HG03097 (cell line): ENCODE measurements at regions not wholly inside any gene's neighbourhood (a gene's known extent, or its start where the extent isn't known, plus 50 kb on each side); places are given as distances from the start of the nearest gene placed in this dataset.
A peak's percentile ranks its signal among the peaks of the same experiment; 100 is the strongest.
"Not testable (repeated sequence)": the region's sequence is repeated elsewhere in the genome, so short reads cannot be mapped to it uniquely, and the experiment has no call there.

Experiments
- ATAC-seq: cut with Tn5 transposase; IDR thresholded peaks from one replicate; pipeline ENCODE4 v1.9.1; 2021; ENCODE audit not compliant: unreplicated experiment, low FRiP score

DNA sequence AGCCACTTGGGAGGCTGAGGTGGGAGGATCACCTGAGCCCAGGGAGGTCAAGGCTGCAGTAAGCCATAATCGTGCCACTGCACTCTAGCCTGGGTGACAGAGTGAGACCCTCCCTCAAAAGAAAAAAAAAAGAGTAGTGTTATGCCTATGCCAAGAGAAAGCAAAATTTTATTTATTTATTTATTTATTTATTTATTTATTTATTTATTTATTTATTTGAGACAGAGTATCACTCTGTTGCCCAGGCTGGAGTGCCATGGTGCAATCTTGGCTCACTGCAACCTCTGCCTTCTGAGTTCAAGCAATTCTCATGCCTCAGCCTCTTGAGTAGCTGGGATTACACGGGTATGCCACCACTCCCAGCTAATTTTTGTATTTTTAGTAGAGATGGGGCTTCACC is 72.6 kb upstream of the RAPGEF2 start:
- ATAC-seq = not testable (repeated sequence)

- peak; percentile 54 for ATAC-seq
Measured at GRCh38 chr4:159035570-159035969, 67.3 kb upstream of the RAPGEF2 start.

DNA sequence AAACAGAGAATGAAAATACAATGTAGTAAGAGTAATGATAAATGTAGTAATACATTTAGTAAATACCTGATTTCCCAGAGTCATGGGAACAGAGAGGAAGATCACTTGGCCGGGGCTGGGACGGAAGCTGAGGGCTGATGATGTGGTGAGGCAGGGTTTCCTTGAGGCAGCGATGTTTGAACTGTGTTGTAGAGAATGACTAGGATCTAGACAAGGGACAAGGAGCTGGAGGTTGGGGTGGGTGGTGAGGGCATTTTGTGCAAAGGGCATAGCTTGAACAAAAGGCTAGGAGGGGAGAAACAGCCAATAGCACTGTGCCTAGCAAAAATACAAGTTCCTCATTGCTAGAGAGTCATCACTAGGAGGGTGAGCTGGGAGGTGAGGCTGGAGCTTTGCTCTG is 64.3 kb upstream of the RAPGEF2 start:
- no peak for ATAC-seq

GRCh38 chr4:159041054-159042034 is 61.5 kb upstream of the RAPGEF2 start:
- ATAC-seq = no peak

DNA sequence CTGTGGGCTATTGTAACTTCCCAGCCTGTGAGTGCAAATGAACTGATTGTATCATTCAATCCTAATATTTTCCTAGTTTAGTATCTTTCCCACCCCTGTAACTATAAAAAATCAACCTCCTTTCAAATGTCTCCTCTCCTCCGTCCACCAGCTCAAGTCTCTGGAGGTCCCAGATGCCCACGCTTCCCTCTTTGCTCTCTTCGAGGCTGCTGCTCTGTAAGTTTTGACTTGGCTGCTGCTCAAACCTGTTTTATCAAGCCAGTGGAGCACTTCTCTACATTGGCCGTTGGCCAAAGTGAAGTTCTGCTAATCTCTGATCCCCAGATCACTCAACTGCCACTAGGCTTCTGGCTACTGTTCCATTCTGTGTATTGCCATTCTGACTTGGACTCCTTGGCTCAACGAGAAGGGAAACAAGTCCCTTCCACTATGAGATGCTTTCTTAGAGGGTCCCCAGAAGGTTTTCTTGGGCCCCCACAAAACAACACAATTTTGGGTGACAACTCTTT is 60.7 kb upstream of the RAPGEF2 start:
- ATAC-seq = no peak

- ATAC-seq = no peak
Measured at GRCh38 chr4:159042868-159043267, 60.0 kb upstream of the RAPGEF2 start.

DNA sequence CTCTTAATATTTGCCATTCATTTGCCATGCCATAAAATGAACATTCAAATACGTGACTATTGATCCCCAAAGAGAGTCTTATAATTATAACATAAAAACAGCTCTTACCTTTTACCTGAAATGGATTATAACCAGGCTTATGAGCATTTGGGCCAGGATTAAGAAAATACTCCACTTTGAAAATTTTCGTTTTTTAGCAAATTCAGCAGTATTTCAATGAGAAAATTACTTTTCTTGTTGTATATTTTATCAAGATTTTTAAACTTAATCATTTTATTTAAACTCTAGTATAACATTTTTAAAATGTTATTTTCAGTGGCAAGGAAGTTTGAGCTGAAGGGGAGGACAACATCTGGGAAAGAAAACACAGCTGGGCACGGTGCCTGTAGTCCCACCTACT is 59.0 kb upstream of the RAPGEF2 start:
- no peak for ATAC-seq

- no peak for ATAC-seq
Measured at GRCh38 chr4:159045321-159045720, 57.6 kb upstream of the RAPGEF2 start.

DNA sequence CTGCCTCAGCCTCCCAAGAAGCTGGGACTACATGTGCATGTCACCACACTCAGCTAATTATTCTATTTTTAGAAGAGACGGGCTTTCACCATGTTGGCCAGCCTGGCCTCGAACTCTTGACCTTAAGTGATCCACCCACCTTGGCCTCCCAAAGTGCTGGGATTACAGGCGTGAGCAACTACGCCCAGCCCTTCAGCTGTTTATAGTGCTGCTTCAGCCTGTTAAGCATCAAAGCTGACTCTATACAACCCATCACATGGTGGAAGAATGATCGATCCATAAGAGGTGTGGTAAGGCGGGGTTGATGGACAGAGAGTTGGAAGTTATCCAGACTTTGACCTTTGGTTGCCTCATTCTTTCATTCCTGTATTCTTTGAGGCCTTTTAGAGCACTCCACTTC is 56.2 kb upstream of the RAPGEF2 start:
- no peak for ATAC-seq

GRCh38 chr4:159047478-159048165 is 55.3 kb upstream of the RAPGEF2 start:
- no peak for ATAC-seq

DNA sequence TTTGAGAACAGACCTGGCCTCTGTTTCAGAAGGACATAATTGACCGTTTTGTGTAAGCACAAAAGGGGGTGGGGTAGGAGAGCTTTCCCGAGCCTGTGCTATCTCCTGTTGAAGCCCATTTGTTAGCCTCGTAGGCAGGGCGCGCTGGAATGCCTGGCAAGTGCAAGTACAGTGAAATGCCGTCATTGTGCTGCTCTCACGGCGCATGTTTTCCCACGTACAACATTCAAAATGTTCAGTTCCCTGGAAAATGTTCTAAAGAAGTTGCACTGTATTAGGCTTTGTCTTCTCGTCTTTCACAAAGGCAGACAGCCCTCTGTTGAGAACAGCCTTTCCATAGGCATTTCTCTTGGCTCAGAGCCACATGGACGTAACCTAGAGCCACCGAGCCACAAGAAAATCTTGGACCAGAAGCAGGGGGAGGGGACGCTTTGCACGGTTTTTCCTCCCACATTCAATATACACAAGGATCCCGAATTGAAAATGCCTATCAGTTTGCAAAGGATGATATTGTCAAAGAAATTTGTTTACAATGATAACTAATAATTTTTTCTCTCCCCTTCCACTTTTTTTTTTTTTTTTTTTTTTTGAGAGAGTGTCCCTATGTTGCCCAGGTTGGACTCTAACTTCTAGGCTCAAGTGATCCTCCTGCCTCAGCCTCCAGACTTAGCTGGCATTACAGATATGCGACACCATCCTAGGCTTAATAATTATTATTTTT is 54.6 kb upstream of the RAPGEF2 start:
- ATAC-seq = no peak

- no peak for ATAC-seq
Measured at GRCh38 chr4:159049780-159050375, 53.0 kb upstream of the RAPGEF2 start.

- ATAC-seq = peak; percentile 92
Measured at GRCh38 chr4:159051245-159052071, 51.4 kb upstream of the RAPGEF2 start.

- peak; percentile 43 for ATAC-seq
Measured at GRCh38 chr4:159052315-159052714, 50.6 kb upstream of the RAPGEF2 start.
